GM20000 (cell line): ENCODE measurements at regions not wholly inside any gene's neighbourhood (a gene's known extent, or its start where the extent isn't known, plus 50 kb on each side); places are given as distances from the start of the nearest gene placed in this dataset.

Experiments used
- DNase-seq: peaks from one replicate; pipeline ENCODE4 v3.0.0; 2012; ENCODE audit warnings: low spot score
- TF ChIP-seq, protein P1 (sequence below): IDR thresholded peaks from 2 replicates; pipeline ENCODE4 v1.5.1; 2012; ENCODE audit warnings: mild to moderate bottlenecking, control low read depth; ENCODE audit errors: extremely low read depth, missing control alignments

DNA sequence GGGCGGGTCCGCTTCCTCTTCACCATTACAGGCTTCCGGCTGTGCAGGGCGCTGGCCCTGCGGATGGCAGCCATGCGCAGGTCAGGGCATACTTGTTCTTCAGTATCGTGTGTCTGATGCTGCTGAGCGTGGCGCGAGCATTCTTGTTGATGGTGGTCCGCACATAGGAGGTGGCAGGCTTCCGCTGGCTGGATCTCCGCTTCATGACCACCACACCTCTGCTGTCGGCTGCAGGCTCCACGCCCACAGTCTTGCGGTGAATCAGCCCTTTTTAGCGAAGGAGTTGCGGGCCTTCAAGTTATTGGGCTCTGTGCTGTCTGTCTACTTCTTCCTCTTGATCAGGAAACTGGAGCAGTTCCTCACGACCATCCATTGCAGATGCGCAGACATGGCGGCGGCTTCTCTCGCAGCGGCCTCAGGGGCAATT, 62.4 kb upstream of the ZNF608 start:
- TF ChIP-seq, protein P1, sequence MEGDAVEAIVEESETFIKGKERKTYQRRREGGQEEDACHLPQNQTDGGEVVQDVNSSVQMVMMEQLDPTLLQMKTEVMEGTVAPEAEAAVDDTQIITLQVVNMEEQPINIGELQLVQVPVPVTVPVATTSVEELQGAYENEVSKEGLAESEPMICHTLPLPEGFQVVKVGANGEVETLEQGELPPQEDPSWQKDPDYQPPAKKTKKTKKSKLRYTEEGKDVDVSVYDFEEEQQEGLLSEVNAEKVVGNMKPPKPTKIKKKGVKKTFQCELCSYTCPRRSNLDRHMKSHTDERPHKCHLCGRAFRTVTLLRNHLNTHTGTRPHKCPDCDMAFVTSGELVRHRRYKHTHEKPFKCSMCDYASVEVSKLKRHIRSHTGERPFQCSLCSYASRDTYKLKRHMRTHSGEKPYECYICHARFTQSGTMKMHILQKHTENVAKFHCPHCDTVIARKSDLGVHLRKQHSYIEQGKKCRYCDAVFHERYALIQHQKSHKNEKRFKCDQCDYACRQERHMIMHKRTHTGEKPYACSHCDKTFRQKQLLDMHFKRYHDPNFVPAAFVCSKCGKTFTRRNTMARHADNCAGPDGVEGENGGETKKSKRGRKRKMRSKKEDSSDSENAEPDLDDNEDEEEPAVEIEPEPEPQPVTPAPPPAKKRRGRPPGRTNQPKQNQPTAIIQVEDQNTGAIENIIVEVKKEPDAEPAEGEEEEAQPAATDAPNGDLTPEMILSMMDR, result no peak
- no peak for DNase-seq

GRCh38 chr5:124810396-124811006, 64.1 kb upstream of the ZNF608 start:
- TF ChIP-seq, protein P1, result no peak
- no peak for DNase-seq

DNA sequence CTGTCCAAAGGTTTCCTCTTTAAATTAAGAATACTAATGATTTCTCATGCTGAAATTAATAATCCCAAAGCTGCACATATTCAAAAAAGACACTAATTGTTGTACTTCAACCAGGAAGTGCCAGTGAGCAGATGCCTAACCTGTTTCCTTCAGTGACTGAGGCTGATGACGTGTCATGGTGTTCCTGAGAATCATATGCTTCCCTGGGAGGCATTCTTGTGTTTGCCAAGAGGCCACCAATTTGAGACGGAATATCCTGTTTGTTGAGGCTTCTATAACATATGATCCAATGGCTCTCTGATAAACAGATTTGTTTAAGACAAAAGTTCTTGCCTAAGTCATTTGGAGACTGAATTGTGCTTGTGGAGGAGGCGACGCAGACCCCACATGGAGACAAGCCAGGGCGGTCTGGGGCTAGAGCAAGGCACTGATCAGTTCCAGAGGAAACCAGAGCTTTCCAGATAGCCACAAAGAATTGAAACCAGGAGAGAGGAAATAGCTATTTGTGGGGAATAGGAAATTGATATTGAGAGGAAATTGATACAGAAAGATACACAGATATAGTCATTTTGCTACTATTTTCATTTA, 66.4 kb upstream of the ZNF608 start:
- DNase-seq, result no peak
- TF ChIP-seq, protein P1, result no peak

DNA sequence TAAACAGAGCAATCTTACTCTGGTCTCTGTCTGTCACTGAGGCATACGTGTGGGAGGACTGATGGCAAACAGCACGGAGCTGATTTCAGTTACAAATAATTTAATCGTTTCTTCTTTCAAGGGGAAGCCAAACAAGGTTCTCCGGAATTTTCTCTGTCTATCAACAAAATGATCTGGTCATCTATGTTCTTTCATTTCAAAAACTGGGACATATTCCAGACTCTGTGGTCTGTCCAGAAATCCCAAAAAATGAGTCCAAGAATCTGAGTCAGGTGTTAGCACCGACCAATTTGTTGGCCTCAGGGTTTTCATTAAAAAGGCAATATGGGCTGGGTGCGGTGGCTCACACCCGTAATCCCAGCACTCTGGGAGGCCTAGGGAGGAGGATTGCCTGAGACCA, 69.9 kb upstream of the ZNF608 start:
- no peak for DNase-seq

GRCh38 chr5:124819201-124819600, 72.8 kb upstream of the ZNF608 start:
- TF ChIP-seq, protein P1, result no peak
- DNase-seq, result no peak

More for the DNA sequence above, 69.9 kb upstream of the ZNF608 start:
- TF ChIP-seq, protein P1, result no peak

GRCh38 chr5:124822647-124823046, 76.2 kb upstream of the ZNF608 start:
- no peak for DNase-seq
- TF ChIP-seq, protein P1, result no peak

- TF ChIP-seq, protein P1, result no peak
- no peak for DNase-seq
Measured at GRCh38 chr5:124823380-124823779, 76.9 kb upstream of the ZNF608 start.
